Common myeloid progenitor, CD34-positive (primary cell): ENCODE measurements at regions not wholly inside any gene's neighbourhood (a gene's known extent, or its start where the extent isn't known, plus 50 kb on each side); places are given as distances from the start of the nearest gene placed in this dataset.
"Not testable (repeated sequence)": the region's sequence is repeated elsewhere in the genome, so short reads cannot be mapped to it uniquely, and the experiment has no call there.

Experiments used
- CTCF ChIA-PET: fragments of 350-600 bp; sonication (Branson Sonifier 250); formaldehyde crosslinking; loops from one replicate; lab custom pipeline; 2021; ENCODE audit warnings: antibody characterized with exemption; lab: Charles Lee
- POLR2A ChIA-PET: fragments of 350-600 bp; sonication (Branson Sonifier 250); formaldehyde crosslinking; loops from one replicate; lab custom pipeline; 2021; ENCODE audit warnings: antibody characterized with exemption; lab: Charles Lee
- DNase-seq, 3 donors: peaks; one replicate each; pipeline versions ENCODE4 v3.0.0 to v3.0.0-alpha.2; 2013
- H3K27ac ChIP-seq, 2 experiments: 1 replicate in 1 of 2; 2 replicates in 1 of 2; pipeline ENCODE4 v1.7.0; 2013; ENCODE audit warnings: inconsistent platforms in 2 of 2, low read length in 2 of 2, mild to moderate bottlenecking in 2 of 2, low read depth in 1 of 2, moderate library complexity in 1 of 2; ENCODE audit not compliant: severe bottlenecking in 2 of 2, insufficient read depth in 1 of 2, poor library complexity in 1 of 2
- H3K27me3 ChIP-seq, 5 experiments: replicated peaks in 2 of 5; 1 replicate in 3 of 5; 2 replicates in 2 of 5; pipeline versions ENCODE4 v1.6.1 to v1.7.0; 2013; ENCODE audit warnings: low read length in 4 of 5, mild to moderate bottlenecking in 2 of 5, moderate library complexity in 2 of 5, inconsistent platforms in 1 of 5; ENCODE audit not compliant: insufficient read depth in 5 of 5, control insufficient read depth in 4 of 5
- H3K36me3 ChIP-seq, 4 experiments: 1 replicate in 2 of 4; 2 replicates in 2 of 4; pipeline versions ENCODE4 v1.6.1 to v1.7.0; 2013; ENCODE audit warnings: low read length in 3 of 4, control low read depth in 1 of 4, mild to moderate bottlenecking in 1 of 4; ENCODE audit not compliant: control insufficient read depth in 4 of 4, insufficient read depth in 4 of 4
- H3K4me1 ChIP-seq, 4 experiments: 1 replicate in 3 of 4; 2 replicates in 1 of 4; pipeline versions ENCODE4 v1.6.1 to v1.7.1; 2013; ENCODE audit warnings: low read length in 3 of 4, mild to moderate bottlenecking in 3 of 4, control low read depth in 1 of 4, inconsistent platforms in 1 of 4, moderate library complexity in 1 of 4; ENCODE audit not compliant: control insufficient read depth in 4 of 4, insufficient read depth in 4 of 4; ENCODE audit errors: control extremely low read depth in 1 of 4
- H3K4me3 ChIP-seq, 7 experiments: 1 replicate in 4 of 7; 2 replicates in 3 of 7; pipeline versions ENCODE4 v1.5.1 to v1.7.0; 2013; ENCODE audit warnings: mild to moderate bottlenecking in 7 of 7, low read length in 6 of 7, moderate library complexity in 6 of 7, inconsistent platforms in 2 of 7, low read depth in 2 of 7, control low read depth in 1 of 7; ENCODE audit not compliant: insufficient read depth in 4 of 7, control insufficient read depth in 1 of 7; ENCODE audit errors: extremely low read depth in 1 of 7
- H3K9me3 ChIP-seq, 5 experiments: 1 replicate in 4 of 5; 2 replicates in 1 of 5; pipeline versions ENCODE4 v1.6.1 to v1.7.1; 2013; ENCODE audit warnings: low read length in 4 of 5, mild to moderate bottlenecking in 2 of 5, inconsistent platforms in 1 of 5, low read depth in 1 of 5, moderate library complexity in 1 of 5; ENCODE audit not compliant: control insufficient read depth in 4 of 5, insufficient read depth in 2 of 5; ENCODE audit errors: control extremely low read depth in 1 of 5
- WGBS: methylation state at CpG from one replicate; pipeline ENCODE4 v1.1.5; 2013; ENCODE audit not compliant: insufficient coverage; 5-methylcytosine and 5-hydroxymethylcytosine counted together

- Histone ChIP-seq H3K27ac (no peak overlapping the region), H3K4me1 (no peaks in the 10 kb centered on the region), H3K36me3 (no peaks in the 10 kb centered on the region), H3K9me3 (no peaks in the 10 kb centered on the region), H3K4me3 (no peak overlapping the region), H3K27me3 (no peaks in the 10 kb centered on the region)
- POLR2A ChIA-PET = no interaction called here
- no peak for DNase-seq
- 91% methylated on average over 3 of the region's 3 CpGs for WGBS
- CTCF ChIA-PET = no interaction called here
Observed at GRCh38 chr5:92944903-92945604, 636.0 kb downstream of the NR2F1-AS1 start.

- POLR2A ChIA-PET = no interaction called here
Observed at GRCh38 chr5:92944337-92944736, 636.7 kb downstream of the NR2F1-AS1 start.

GRCh38 chr5:92942762-92943161, 638.3 kb downstream of the NR2F1-AS1 start:
- ChIA-PET CTCF (no interaction called here), POLR2A (no interaction called here)
- no peak for DNase-seq
- no peak overlapping the region for H3K27ac ChIP-seq
- H3K27me3 ChIP-seq = no peaks in the 10 kb centered on the region
- no peaks in the 10 kb centered on the region for H3K4me1 ChIP-seq
- H3K9me3 ChIP-seq = no peaks in the 10 kb centered on the region
- no peaks in the 10 kb centered on the region for H3K36me3 ChIP-seq
- H3K4me3 ChIP-seq = no peak overlapping the region

More at GRCh38 chr5:92944337-92944736, 636.7 kb downstream of the NR2F1-AS1 start:
- WGBS = no CpG with 5 or more reads among the region's 2 CpGs
- DNase-seq = no peak
- no peaks in the 10 kb centered on the region for H3K9me3 ChIP-seq
- no peak overlapping the region for H3K4me3 ChIP-seq
- no peaks in the 10 kb centered on the region for H3K36me3 ChIP-seq
- CTCF ChIA-PET = no interaction called here
- H3K27ac ChIP-seq = no peak overlapping the region
- no peaks in the 10 kb centered on the region for H3K27me3 ChIP-seq
- H3K4me1 ChIP-seq = no peaks in the 10 kb centered on the region

GRCh38 chr5:92941806-92942205, 639.2 kb downstream of the NR2F1-AS1 start:
- Histone ChIP-seq H3K4me3 (no peak overlapping the region), H3K4me1 (no peaks in the 10 kb centered on the region), H3K27ac (no peak overlapping the region), H3K9me3 (no peaks in the 10 kb centered on the region), H3K36me3 (no peaks in the 10 kb centered on the region), H3K27me3 (no peaks in the 10 kb centered on the region)
- ChIA-PET CTCF (no interaction called here), POLR2A (no interaction called here)
- WGBS = 96% methylated on average over 9 of the region's 9 CpGs
- no peak for DNase-seq

- POLR2A ChIA-PET = no interaction called here
- H3K27me3 ChIP-seq = no peaks in the 10 kb centered on the region
- no peak overlapping the region for H3K4me3 ChIP-seq
- H3K27ac ChIP-seq = no peak overlapping the region
- H3K4me1 ChIP-seq = no peaks in the 10 kb centered on the region
- no peaks in the 10 kb centered on the region for H3K36me3 ChIP-seq
- no peaks in the 10 kb centered on the region for H3K9me3 ChIP-seq
- WGBS = 5% methylated on average over 3 of the region's 4 CpGs
- no peak for DNase-seq
- CTCF ChIA-PET = no interaction called here
Observed at GRCh38 chr5:92939428-92939827, 641.6 kb downstream of the NR2F1-AS1 start.

- DNase-seq, H3K9me3 ChIP-seq, POLR2A ChIA-PET, H3K4me1 ChIP-seq, CTCF ChIA-PET, H3K27ac ChIP-seq, H3K27me3 ChIP-seq, H3K4me3 ChIP-seq, H3K36me3 ChIP-seq: not testable (repeated sequence)
- no CpG with 5 or more reads among the region's 2 CpGs for WGBS
Observed at GRCh38 chr5:92937396-92937795, 643.6 kb downstream of the NR2F1-AS1 start.

- no peaks in the 10 kb centered on the region for H3K27me3 ChIP-seq
- ChIA-PET POLR2A (no interaction called here), CTCF (no interaction called here)
- H3K9me3 ChIP-seq = no peaks in the 10 kb centered on the region
- no peaks in the 10 kb centered on the region for H3K4me1 ChIP-seq
- no peak overlapping the region for H3K27ac ChIP-seq
- no peak for DNase-seq
- 90% methylated on average over 3 of the region's 3 CpGs for WGBS
- no peaks in the 10 kb centered on the region for H3K36me3 ChIP-seq
- H3K4me3 ChIP-seq = no peak overlapping the region
Observed at GRCh38 chr5:92930057-92930456, 651.0 kb downstream of the NR2F1-AS1 start.
